ENCODE measurements at regions not wholly inside any gene's neighbourhood (a gene's known extent, or its start where the extent isn't known, plus 50 kb on each side); places are given as distances from the start of the nearest gene placed in this dataset.

DNA sequence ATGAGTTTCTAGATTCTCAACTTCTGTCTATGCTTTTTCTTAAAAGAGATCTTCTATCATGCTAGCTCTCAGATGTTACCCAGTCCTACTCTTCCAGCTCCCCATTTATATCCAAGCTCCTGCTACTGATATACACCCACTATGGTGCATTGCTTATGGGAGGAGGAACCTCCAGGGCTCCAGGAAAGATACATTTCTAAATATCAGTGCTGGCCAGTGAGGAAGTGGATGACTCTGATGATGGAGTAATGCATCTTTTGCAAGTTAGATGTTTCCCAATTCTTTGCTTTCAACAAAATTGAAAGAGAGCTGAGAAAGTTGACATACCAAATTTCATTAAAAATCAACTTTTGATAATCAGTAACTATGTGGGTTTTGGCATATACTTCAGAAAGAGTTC, 105.7 kb upstream of the RESF1 start:
- ChIA-PET CTCF (ENCODE audit: partially characterized antibody) (no interaction called here), POLR2A (ENCODE audit: partially characterized antibody) (no interaction called here)
- Histone ChIP-seq H3K27ac (ENCODE audit: low read depth, low read length) (no peak overlapping the region), H4K8ac (ENCODE audit: extremely low read depth, insufficient read depth, low read length) (no peak overlapping the region), H2BK5ac (ENCODE audit: low read depth, low read length) (no peak overlapping the region), H2AFZ (ENCODE audit: low read length) (no peak overlapping the region), H3K18ac (ENCODE audit: extremely low read depth, low read length) (no peak overlapping the region), H3K23me2 (ENCODE audit: low read depth, low read length) (no peaks in the 10 kb centered on the region), H3K79me1 (ENCODE audit: low read depth, low read length) (no peaks in the 10 kb centered on the region), H3K23ac (ENCODE audit: insufficient read length) (no peak overlapping the region), H3K27me3 (replicated peaks in 1 of 4; ENCODE audit: control insufficient read depth in 3 of 4, extremely low read depth in 1 of 4, insufficient read depth in 3 of 4, low read length in 3 of 4) (no peaks in the 10 kb centered on the region), H3K56ac (replicated peaks; ENCODE audit: insufficient read length, low read depth, low read length) (no peak overlapping the region), H3K4ac (replicated peaks; ENCODE audit: insufficient read length, low read depth, low read length) (no peak overlapping the region), H3K79me2 (ENCODE audit: control insufficient read depth in 1 of 2, insufficient read depth in 2 of 2, low read length in 2 of 2) (no peaks in the 10 kb centered on the region), H2BK12ac (ENCODE audit: low read depth, low read length) (no peak overlapping the region), H2BK15ac (ENCODE audit: low read length) (no peak overlapping the region), H2AK5ac (ENCODE audit: low read depth, low read length) (no peak overlapping the region), H3K4me3 (ENCODE audit: extremely low read depth in 1 of 4, insufficient read depth in 2 of 4, low read depth in 3 of 4, low read length in 4 of 4) (no peak overlapping the region), H4K5ac (ENCODE audit: insufficient read length, low read depth, low read length) (no peak overlapping the region), H2BK120ac (replicated peaks; ENCODE audit: low read depth, low read length) (no peak overlapping the region), H3K14ac (ENCODE audit: insufficient read length) (no peak overlapping the region), H2BK20ac (ENCODE audit: low read length) (no peak overlapping the region), H3K4me2 (ENCODE audit: insufficient read depth in 1 of 2, low read depth in 2 of 2, low read length in 2 of 2) (no peak overlapping the region), H3K4me1 (replicated peaks in 1 of 4; ENCODE audit: control insufficient read depth in 3 of 4, insufficient read depth in 4 of 4, low read length in 3 of 4) (no peaks in the 10 kb centered on the region), H3K36me3 (ENCODE audit: control insufficient read depth in 2 of 4, insufficient read depth in 4 of 4, low read length in 3 of 4) (no peaks in the 10 kb centered on the region), H4K20me1 (replicated peaks in 1 of 2; ENCODE audit: control insufficient read depth in 1 of 2, insufficient read depth in 2 of 2, low read length in 2 of 2) (no peaks in the 10 kb centered on the region), H3K9ac (replicated peaks in 1 of 4; ENCODE audit: extremely low read depth in 1 of 4, low read depth in 3 of 4, low read length in 3 of 4) (no peak overlapping the region), H4K91ac (replicated peaks; ENCODE audit: insufficient read length, low read length) (no peak overlapping the region), H3K9me3 (ENCODE audit: insufficient read depth in 2 of 2, low read depth in 1 of 2, low read length in 1 of 2) (peaks cover 16 to 33% of the 10 kb centered on the region in 2 experiments)
- DNase-seq (ENCODE audit: low read depth in 1 of 2, low spot score in 2 of 2) (no peak), FAIRE-seq (no peak)
- TF ChIP-seq BRCA1 (IDR thresholded peaks at IDR 0.05; ENCODE audit: low read depth, low read length) (no peak), EP300 (IDR thresholded peaks at IDR 0.05; ENCODE audit: borderline replicate concordance in 1 of 2, low read depth in 2 of 2, low read length in 2 of 2) (no peak), CREB1 (IDR thresholded peaks at IDR 0.05) (no peak)
- TF ChIP-seq, protein P1, sequence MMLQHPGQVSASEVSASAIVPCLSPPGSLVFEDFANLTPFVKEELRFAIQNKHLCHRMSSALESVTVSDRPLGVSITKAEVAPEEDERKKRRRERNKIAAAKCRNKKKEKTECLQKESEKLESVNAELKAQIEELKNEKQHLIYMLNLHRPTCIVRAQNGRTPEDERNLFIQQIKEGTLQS (IDR thresholded peaks at IDR 0.05; ENCODE audit: insufficient read depth, low read depth, low read length): no peak

Data from H1 (cell line).